Trophoblast cell (in vitro differentiated cells and primary cell): ENCODE measurements at regions not wholly inside any gene's neighbourhood (a gene's known extent, or its start where the extent isn't known, plus 50 kb on each side); places are given as distances from the start of the nearest gene placed in this dataset.

ENCODE experiments used
- DNase-seq, 2 donors: peaks; one replicate each; pipeline ENCODE4 v3.0.0-alpha.2; 2016
- H2AFZ ChIP-seq: 2 replicates; pipeline ENCODE4 v1.6.1; 2013; ENCODE audit warnings: low read length, moderate library complexity, mild to moderate bottlenecking; ENCODE audit not compliant: insufficient read depth, poor library complexity
- H2AK5ac ChIP-seq: 2 replicates; pipeline ENCODE4 v1.6.1; 2013; ENCODE audit warnings: mild to moderate bottlenecking, low read length
- H2BK120ac ChIP-seq: 2 replicates; pipeline ENCODE4 v1.6.1; 2013; ENCODE audit warnings: low read length, mild to moderate bottlenecking, moderate library complexity; ENCODE audit not compliant: insufficient read depth, poor library complexity
- H2BK12ac ChIP-seq: 2 replicates; pipeline ENCODE4 v1.6.1; 2013; ENCODE audit warnings: mild to moderate bottlenecking, low read length, moderate library complexity
- H2BK5ac ChIP-seq: 2 replicates; pipeline ENCODE4 v1.6.1; 2013; ENCODE audit warnings: low read length, low read depth, moderate library complexity, mild to moderate bottlenecking; ENCODE audit not compliant: poor library complexity
- H3K14ac ChIP-seq: 2 replicates; pipeline ENCODE4 v1.6.1; 2013; ENCODE audit warnings: mild to moderate bottlenecking, low read length
- H3K18ac ChIP-seq: 2 replicates; pipeline ENCODE4 v1.6.1; 2013; ENCODE audit warnings: mild to moderate bottlenecking, low read length
- H3K23ac ChIP-seq: 2 replicates; pipeline ENCODE4 v1.6.1; 2013; ENCODE audit warnings: low read length
- H3K27ac ChIP-seq: 2 replicates; pipeline ENCODE4 v1.5.1; 2013; ENCODE audit warnings: low read depth, mild to moderate bottlenecking, inconsistent platforms, low read length, moderate library complexity
- H3K27me3 ChIP-seq: 2 replicates; pipeline ENCODE4 v1.6.1; 2013; ENCODE audit warnings: inconsistent platforms, mild to moderate bottlenecking, low read length, moderate library complexity; ENCODE audit not compliant: insufficient read depth
- H3K36me3 ChIP-seq, 2 experiments: 1 replicate in 1 of 2; 2 replicates in 1 of 2; pipeline ENCODE4 v1.6.1; 2013; ENCODE audit warnings: low read length in 2 of 2, mild to moderate bottlenecking in 2 of 2, moderate library complexity in 1 of 2; ENCODE audit not compliant: insufficient read depth in 2 of 2, control insufficient read depth in 1 of 2
- H3K4ac ChIP-seq: 2 replicates; pipeline ENCODE4 v1.6.1; 2013; ENCODE audit warnings: low read depth, mild to moderate bottlenecking, low read length, moderate library complexity
- H3K4me1 ChIP-seq, 2 experiments: 1 replicate in 1 of 2; 2 replicates in 1 of 2; pipeline ENCODE4 v1.6.1; 2013; ENCODE audit warnings: low read length in 2 of 2, mild to moderate bottlenecking in 2 of 2, moderate library complexity in 1 of 2; ENCODE audit not compliant: insufficient read depth in 2 of 2, control insufficient read depth in 1 of 2
- H3K4me2 ChIP-seq: 2 replicates; pipeline ENCODE4 v1.6.1; 2013; ENCODE audit warnings: inconsistent platforms, mild to moderate bottlenecking, low read length, moderate library complexity
- H3K4me3 ChIP-seq: 2 replicates; pipeline ENCODE4 v1.5.1; 2013; ENCODE audit warnings: mild to moderate bottlenecking, low read depth, low read length, inconsistent platforms
- H3K79me1 ChIP-seq: one replicate; pipeline ENCODE4 v1.6.1; 2013; ENCODE audit warnings: low read length
- H3K79me2 ChIP-seq: 2 replicates; pipeline ENCODE4 v1.6.1; 2013; ENCODE audit warnings: low read length, mild to moderate bottlenecking; ENCODE audit not compliant: control insufficient read depth, insufficient read depth, poor library complexity
- H3K9ac ChIP-seq: 2 replicates; pipeline ENCODE4 v1.6.1; 2013; ENCODE audit warnings: mild to moderate bottlenecking, low read length
- H3K9me3 ChIP-seq: 2 replicates; pipeline ENCODE4 v1.6.1; 2013; ENCODE audit warnings: low read depth, mild to moderate bottlenecking, control low read depth, inconsistent platforms, low read length; ENCODE audit not compliant: insufficient read depth
- H4K12ac ChIP-seq: 2 replicates; pipeline ENCODE4 v1.6.1; 2013; ENCODE audit warnings: low read depth, mild to moderate bottlenecking, low read length, moderate library complexity
- H4K8ac ChIP-seq: 2 replicates; pipeline ENCODE4 v1.6.1; 2013; ENCODE audit warnings: low read depth, mild to moderate bottlenecking, low read length, moderate library complexity
- H4K91ac ChIP-seq: one replicate; pipeline ENCODE4 v1.6.1; 2013; ENCODE audit warnings: low read depth, mild to moderate bottlenecking, low read length, moderate library complexity
- WGBS: extraction: QIAGEN DNeasy Blood & Tissue Kit; methylation state at CpG from one replicate; pipeline ENCODE4 v1.1.7; 2013; ENCODE audit warnings: missing lambda C conversion rate; ENCODE audit not compliant: insufficient read length, insufficient coverage; ENCODE audit errors: extremely low coverage; 5-methylcytosine and 5-hydroxymethylcytosine counted together

DNA sequence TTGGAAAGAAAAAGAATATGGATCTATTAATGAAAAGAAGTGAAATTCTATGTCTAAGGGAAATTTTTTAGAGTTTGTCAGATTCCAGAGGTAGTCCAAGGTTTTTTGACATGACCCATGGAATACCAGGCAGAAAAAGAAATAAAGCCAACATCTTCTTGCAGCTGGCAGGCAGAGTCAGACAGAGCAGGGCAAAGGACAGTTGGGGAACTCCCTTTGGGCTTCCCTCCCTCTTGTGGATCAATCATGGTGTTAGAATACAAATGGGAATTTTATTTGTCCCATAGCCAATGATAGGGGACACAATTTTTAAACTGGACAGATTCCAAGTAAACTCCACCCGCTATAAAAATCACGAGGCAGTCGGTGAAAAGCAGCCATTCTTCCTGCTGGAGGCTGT lies 92.1 kb upstream of the TAB2 start:
- Histone ChIP-seq H3K14ac (no peak overlapping the region), H4K8ac (no peak overlapping the region), H4K91ac (no peak overlapping the region), H3K9me3 (no peaks in the 10 kb centered on the region), H3K4me3 (no peak overlapping the region), H2BK120ac (no peak overlapping the region), H2BK12ac (no peak overlapping the region), H3K79me1 (no peaks in the 10 kb centered on the region), H3K18ac (no peak overlapping the region), H4K12ac (no peak overlapping the region), H3K79me2 (no peaks in the 10 kb centered on the region), H3K4ac (no peak overlapping the region), H3K4me1 (peaks cover 1 to 2% of the 10 kb centered on the region in 2 experiments), H2BK5ac (no peak overlapping the region), H3K23ac (no peak overlapping the region), H3K9ac (no peak overlapping the region), H2AFZ (no peak overlapping the region), H3K4me2 (no peak overlapping the region), H3K27me3 (no peaks in the 10 kb centered on the region), H3K27ac (no peak overlapping the region), H2AK5ac (no peak overlapping the region), H3K36me3 (no peaks in the 10 kb centered on the region)
- no CpG with 5 or more reads among the region's 3 CpGs for WGBS
- no peak for DNase-seq

DNA sequence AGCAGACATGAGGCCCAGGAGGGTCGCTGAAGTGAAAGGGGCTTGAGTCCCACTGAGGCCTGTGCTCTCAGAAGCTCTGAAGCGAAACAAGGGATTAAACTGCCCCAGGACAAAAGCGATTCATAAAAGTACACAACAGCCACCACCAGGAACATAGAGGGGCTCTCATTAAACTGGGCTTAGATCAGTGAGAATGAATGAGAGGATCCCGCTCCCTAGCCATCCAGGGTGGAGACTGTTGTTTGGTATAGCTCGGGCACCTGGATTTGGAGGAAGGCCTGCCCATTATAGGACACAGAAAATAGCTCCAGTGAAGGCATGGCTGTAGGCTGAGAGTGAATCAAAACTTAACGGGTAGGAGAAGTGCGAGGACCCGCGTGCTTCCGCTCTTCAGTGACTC lies 91.6 kb upstream of the TAB2 start:
- H2BK120ac ChIP-seq = no peak overlapping the region
- no peak overlapping the region for H3K9ac ChIP-seq
- no peak overlapping the region for H4K8ac ChIP-seq
- no peak overlapping the region for H3K27ac ChIP-seq
- H3K36me3 ChIP-seq = no peaks in the 10 kb centered on the region
- H2AFZ ChIP-seq = no peak overlapping the region
- no peak overlapping the region for H4K91ac ChIP-seq
- no peak overlapping the region for H3K23ac ChIP-seq
- no peaks in the 10 kb centered on the region for H3K9me3 ChIP-seq
- no peak overlapping the region for H2AK5ac ChIP-seq
- H3K79me1 ChIP-seq = no peaks in the 10 kb centered on the region
- no peak overlapping the region for H3K4me3 ChIP-seq
- H3K27me3 ChIP-seq = no peaks in the 10 kb centered on the region
- H3K4me1 ChIP-seq = peaks cover 1 to 2% of the 10 kb centered on the region in 2 experiments
- WGBS = no CpG with 5 or more reads among the region's 10 CpGs
- H3K14ac ChIP-seq = no peak overlapping the region
- no peak overlapping the region for H4K12ac ChIP-seq
- no peak overlapping the region for H2BK12ac ChIP-seq
- no peaks in the 10 kb centered on the region for H3K79me2 ChIP-seq
- no peak for DNase-seq
- H2BK5ac ChIP-seq = no peak overlapping the region
- H3K4ac ChIP-seq = no peak overlapping the region
- H3K4me2 ChIP-seq = no peak overlapping the region
- H3K18ac ChIP-seq = no peak overlapping the region

DNA sequence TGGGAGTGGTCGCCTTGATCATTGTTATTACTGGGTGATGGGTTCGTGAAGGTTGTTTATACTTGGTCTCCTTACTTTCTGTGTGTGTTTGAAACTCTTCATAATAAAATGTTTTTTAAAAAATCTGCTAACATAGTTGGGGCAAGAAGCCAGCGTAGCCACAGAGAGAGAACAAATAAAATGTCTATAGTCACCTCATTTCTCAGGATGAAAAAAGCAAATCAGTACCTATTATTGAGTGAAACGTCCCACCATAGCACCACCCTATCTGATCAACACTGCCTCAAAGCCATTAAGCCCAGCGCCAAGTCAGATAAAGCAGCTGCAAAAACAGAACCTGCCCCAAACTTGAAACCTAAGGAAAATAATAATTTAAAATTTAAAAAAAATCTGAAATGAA lies 89.7 kb upstream of the TAB2 start:
- Histone ChIP-seq H3K4me3 (no peak overlapping the region), H4K12ac (no peak overlapping the region), H2BK120ac (no peak overlapping the region), H3K36me3 (no peaks in the 10 kb centered on the region), H3K79me1 (peaks cover 1% of the 10 kb centered on the region), H2BK12ac (no peak overlapping the region), H3K4me2 (no peak overlapping the region), H3K27ac (no peak overlapping the region), H2AK5ac (no peak overlapping the region), H3K23ac (no peak overlapping the region), H3K18ac (no peak overlapping the region), H3K4ac (no peak overlapping the region), H3K14ac (no peak overlapping the region), H2BK5ac (no peak overlapping the region), H2AFZ (no peak overlapping the region), H3K9me3 (no peaks in the 10 kb centered on the region), H3K4me1 (peaks cover 2% of the 10 kb centered on the region in 2 experiments), H4K8ac (no peak overlapping the region), H3K79me2 (no peaks in the 10 kb centered on the region), H3K9ac (no peak overlapping the region), H3K27me3 (no peaks in the 10 kb centered on the region), H4K91ac (no peak overlapping the region)
- WGBS = no CpG with 5 or more reads among the region's 5 CpGs
- DNase-seq = no peak

DNA sequence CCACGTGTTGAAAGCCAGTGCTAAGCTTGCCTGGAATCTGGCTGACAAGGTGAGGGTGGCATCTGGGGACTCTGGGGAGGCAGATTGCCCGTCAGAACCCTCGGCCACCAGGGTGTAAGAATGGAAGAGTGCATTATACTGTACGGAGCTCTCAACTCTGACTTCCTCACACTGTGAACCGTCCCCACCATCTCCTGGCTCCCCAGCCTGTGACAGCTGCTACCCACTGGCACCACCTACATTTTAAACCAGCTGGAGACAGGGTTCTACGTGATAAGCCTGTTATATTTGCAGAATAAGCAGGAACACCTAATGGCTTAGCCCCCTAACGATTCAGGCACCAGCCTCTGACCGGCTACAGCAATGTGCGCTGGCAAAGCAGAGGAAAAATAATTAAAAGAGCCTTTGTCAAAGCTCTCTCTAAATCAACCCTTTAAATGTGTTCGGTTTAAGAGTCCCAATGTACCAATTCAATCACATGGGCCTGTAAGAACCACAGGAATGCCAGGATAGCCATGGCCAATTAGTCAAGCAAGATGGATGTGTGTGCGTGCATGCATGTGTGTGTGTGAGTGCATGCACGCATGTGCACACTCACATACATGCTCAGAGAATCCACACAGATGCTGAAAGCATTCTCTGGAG lies 89.1 kb upstream of the TAB2 start:
- Histone ChIP-seq H4K91ac (no peak overlapping the region), H3K36me3 (no peaks in the 10 kb centered on the region), H3K23ac (no peak overlapping the region), H3K9me3 (no peaks in the 10 kb centered on the region), H3K4me2 (no peak overlapping the region), H3K27me3 (no peaks in the 10 kb centered on the region), H2AFZ (no peak overlapping the region), H4K12ac (no peak overlapping the region), H3K79me2 (no peaks in the 10 kb centered on the region), H3K14ac (no peak overlapping the region), H2BK5ac (no peak overlapping the region), H3K79me1 (peaks cover 4% of the 10 kb centered on the region), H3K4ac (no peak overlapping the region), H3K9ac (no peak overlapping the region), H3K18ac (no peak overlapping the region), H3K4me1 (peaks cover 6 to 7% of the 10 kb centered on the region in 2 experiments), H3K4me3 (no peak overlapping the region), H2AK5ac (no peak overlapping the region), H2BK12ac (no peak overlapping the region), H4K8ac (no peak overlapping the region), H2BK120ac (no peak overlapping the region), H3K27ac (no peak overlapping the region)
- WGBS = no CpG with 5 or more reads among the region's 12 CpGs
- no peak for DNase-seq
